ENCODE measurements at regions not wholly inside any gene's neighbourhood (a gene's known extent, or its start where the extent isn't known, plus 50 kb on each side); places are given as distances from the start of the nearest gene placed in this dataset.

DNA sequence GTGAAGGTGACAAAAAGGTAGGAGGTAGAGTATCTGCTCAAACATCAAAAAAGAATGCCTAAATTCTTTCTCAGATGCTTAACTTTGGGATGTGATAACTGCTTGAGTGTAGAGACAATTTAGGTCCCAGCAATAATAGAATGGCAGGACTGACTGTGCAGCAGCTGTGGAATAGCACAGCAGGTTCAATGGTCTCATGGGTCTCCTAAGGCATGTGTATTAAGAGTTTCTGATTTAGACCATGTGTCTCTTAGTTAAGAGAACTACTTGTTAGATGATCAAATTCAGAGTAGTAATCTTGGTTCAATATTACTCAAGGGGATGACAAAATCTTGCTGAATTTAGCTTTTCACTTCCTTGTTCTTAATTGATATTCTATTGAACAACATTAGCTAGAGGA is 72.0 kb downstream of the ALX1 start:
- in situ Hi-C loops (cut with MboI; ENCODE audit: low sequenced_read_pairs), result no loop called here

GRCh38 chr12:85356596-85357385 is 76.8 kb downstream of the ALX1 start:
- in situ Hi-C loops (cut with MboI; ENCODE audit: low sequenced_read_pairs), result no loop called here

- in situ Hi-C loops (cut with MboI; ENCODE audit: low sequenced_read_pairs), result no loop called here
Observed at GRCh38 chr12:85357609-85358008, 77.6 kb downstream of the ALX1 start.

DNA sequence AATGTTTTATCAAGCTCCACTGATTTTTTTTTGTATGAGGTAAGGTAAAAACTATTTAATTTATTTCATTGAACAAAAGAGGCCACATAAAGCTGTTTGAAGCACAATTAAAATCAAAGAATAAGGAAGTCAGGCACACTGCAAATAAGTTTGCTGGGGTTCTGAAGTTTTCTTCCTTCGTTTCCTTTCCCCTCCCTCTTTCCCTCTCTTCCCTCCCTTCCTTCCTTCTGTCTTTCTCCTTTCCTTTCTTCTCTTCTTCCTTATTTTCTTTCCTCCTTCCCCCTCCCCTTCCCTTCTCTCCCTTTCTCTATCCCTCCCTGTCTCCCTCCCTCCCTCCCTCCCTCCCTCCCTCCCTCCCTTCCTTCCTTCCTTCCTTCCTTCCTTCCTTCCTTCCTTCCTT is 78.7 kb downstream of the ALX1 start:
- in situ Hi-C loops (cut with MboI; ENCODE audit: low sequenced_read_pairs), result no loop called here

DNA sequence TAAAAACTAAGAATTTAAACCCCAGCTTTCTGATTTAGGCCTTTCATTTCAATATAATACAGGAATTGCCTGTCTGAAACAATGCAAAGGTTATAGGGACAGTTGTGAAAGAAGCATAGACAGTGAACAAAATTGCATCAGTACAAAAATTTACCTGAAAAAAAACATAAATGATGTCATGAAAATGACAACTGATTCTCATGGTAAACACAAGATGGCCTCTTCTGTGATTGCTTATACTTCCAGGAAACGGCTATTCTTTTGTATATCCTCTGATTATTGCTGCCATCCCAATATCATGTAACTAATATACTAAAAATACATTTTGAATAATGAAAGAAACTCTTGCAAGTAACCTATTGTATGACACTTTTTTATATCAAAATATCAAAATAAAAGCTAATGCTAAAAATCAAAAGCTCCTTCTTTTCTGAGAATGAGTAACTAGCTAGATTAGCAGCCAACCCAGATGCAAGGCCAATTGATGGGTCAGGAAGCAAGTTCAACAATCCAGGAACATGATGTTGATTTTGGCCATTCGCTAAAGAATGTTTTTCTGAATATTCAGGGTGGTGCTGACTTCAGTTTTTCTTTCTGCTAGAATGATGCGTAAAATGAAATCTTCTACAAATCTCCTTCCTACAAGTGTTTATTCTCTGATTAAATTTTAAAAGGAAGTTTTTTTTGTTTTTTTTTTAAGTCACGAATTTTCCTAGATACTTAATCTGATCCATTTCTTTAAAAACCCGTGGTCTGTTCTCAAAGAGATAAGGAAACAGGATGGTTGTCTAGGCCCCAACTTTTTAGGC is 83.6 kb downstream of the ALX1 start:
- in situ Hi-C loops (cut with MboI; ENCODE audit: low sequenced_read_pairs), result no loop called here

DNA sequence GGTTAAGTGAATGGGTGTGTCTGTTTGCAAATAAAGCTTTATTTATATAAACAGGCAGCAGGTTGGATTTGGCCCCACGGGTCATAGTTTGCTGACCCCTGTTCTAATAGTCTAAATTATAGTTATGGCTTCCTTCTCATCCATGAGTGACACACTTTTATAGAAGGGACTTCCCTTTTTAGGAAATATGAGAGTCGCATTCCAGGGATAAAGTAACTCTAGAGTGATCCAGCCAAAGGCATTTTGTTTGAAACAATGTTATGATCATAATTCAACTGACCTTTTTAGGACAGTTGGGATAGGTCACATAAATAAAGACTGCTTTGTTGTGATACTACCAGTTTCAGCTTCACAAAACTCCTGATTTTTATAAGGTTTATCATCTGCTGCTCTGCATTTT is 87.9 kb downstream of the ALX1 start:
- in situ Hi-C loops (cut with MboI; ENCODE audit: low sequenced_read_pairs), result no loop called here

GRCh38 chr12:85369365-85370154 is 89.5 kb downstream of the ALX1 start:
- in situ Hi-C loops (cut with MboI; ENCODE audit: low sequenced_read_pairs), result no loop called here

DNA sequence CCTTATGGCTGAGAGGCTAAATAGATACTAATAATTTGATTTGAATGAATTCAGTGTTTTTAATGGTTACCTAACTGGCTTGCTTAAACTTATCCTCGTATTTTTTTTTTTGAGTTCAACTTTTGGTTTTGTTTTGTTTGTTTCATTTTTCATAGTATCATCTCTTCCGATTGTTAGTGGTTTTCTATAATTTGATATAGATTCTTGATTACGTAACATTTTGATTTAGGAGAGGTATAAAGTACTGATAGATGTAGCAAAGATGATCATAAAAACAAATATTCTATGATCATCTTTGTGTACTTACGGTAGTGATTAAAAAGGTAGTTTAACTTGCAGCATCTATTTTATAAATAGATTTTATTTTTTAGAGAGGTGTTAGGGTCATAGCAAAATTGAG is 93.0 kb downstream of the ALX1 start:
- in situ Hi-C loops (cut with MboI; ENCODE audit: low sequenced_read_pairs), result no loop called here

GRCh38 chr12:85374981-85375380 is 95.0 kb downstream of the ALX1 start:
- in situ Hi-C loops (cut with MboI; ENCODE audit: low sequenced_read_pairs), result no loop called here

- in situ Hi-C loops (cut with MboI; ENCODE audit: low sequenced_read_pairs), result no loop called here
Observed at GRCh38 chr12:85385406-85385805, 105.4 kb downstream of the ALX1 start.

DNA sequence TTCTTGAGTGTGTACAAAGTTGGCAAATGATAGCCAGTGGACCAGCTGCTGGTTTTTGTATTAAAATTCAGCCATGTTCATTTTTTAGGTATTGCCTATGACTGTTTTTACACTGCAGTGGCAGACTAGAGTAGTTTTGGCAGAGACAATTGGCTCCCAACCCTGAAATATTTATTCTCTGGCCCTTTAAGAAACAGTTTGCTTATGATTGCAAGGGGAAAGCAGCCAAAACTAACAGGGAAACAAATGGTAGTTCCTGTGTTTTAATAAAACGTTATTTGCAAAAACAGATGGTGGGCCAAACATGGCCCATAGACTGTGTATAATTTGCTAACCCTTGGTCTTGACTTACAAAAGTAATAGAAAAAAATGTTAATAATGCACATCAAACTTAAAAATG is 110.2 kb downstream of the ALX1 start:
- in situ Hi-C loops (cut with MboI; ENCODE audit: low sequenced_read_pairs), result no loop called here

GRCh38 chr12:85392508-85392907 is 112.5 kb downstream of the ALX1 start:
- in situ Hi-C loops (cut with MboI; ENCODE audit: low sequenced_read_pairs), result no loop called here

DNA sequence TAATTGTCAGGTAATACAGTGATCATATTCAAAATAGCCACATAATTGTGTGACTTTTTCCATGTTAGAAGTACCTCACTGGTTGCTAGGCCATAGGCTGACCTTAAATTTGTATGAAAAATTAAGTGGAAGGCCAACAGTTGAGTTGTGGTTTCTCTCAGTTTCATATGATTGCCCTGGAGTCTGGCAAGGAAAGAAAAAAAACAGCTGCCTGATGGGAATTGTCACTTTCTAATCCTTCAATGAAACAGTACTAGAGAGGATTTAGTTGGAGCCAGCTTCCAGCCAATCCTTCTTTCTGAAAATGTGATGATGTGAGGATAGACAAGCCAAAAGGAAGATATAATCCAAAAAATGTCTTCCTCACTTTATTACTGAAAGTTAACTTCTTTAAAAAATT is 113.6 kb downstream of the ALX1 start:
- in situ Hi-C loops (cut with MboI; ENCODE audit: low sequenced_read_pairs), result no loop called here

DNA sequence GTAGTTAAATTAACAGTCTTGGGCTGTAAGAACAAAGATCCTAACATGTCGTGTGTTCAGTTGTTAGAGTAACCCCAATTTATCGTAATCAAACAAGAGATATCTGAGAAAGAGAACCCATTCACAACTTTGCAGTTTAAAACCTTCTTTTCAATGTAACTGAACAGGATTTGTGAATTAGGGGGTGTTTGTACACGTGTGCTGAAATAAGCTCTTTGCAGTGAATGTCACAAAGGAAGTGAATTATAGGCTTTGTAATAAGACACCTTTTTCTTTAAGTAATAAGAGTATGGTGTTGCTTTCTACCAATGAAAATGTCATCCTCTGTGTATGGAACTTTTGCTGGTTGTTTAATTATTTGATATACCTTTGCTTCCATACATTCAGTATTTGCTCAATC is 114.0 kb downstream of the ALX1 start:
- in situ Hi-C loops (cut with MboI; ENCODE audit: low sequenced_read_pairs), result no loop called here

DNA sequence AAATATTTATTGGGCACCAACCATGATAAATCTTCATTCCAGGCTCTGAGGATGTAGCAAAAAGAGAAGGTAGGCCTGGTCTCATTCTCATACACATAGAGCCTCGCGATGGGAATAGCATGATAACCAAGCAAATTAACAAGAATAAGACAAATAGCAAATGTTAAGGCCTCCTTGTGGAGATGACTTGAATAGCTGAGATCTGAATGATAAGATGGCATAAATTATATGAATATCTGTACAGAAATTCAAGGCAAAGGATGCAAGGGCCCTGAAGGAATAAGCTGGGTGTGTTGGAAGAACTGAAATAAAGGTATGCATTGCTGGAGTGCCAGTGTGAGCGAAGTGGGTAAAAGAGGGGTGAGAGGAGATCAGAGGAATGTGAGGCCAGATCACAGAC is 114.8 kb downstream of the ALX1 start:
- in situ Hi-C loops (cut with MboI; ENCODE audit: low sequenced_read_pairs), result no loop called here

DNA sequence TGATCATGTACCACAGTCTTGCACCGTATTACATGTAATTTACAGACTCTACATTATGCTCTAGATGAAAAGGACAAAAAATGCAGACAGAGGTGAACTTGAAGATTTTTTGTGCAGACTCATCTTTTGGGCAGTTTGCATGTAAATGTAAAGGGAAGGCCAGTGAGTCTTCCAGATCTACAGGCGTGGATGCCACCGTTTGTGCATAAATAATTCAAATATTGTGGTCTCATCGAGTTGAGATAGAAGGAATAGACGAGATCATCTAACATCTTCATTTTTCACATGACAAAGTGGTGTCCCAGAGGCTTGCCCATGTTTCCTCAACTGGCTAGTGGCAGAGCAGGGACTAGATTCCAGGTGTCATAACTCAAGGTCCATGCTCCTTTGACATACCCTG is 125.2 kb downstream of the ALX1 start:
- in situ Hi-C loops (cut with MboI; ENCODE audit: low sequenced_read_pairs), result no loop called here

DNA sequence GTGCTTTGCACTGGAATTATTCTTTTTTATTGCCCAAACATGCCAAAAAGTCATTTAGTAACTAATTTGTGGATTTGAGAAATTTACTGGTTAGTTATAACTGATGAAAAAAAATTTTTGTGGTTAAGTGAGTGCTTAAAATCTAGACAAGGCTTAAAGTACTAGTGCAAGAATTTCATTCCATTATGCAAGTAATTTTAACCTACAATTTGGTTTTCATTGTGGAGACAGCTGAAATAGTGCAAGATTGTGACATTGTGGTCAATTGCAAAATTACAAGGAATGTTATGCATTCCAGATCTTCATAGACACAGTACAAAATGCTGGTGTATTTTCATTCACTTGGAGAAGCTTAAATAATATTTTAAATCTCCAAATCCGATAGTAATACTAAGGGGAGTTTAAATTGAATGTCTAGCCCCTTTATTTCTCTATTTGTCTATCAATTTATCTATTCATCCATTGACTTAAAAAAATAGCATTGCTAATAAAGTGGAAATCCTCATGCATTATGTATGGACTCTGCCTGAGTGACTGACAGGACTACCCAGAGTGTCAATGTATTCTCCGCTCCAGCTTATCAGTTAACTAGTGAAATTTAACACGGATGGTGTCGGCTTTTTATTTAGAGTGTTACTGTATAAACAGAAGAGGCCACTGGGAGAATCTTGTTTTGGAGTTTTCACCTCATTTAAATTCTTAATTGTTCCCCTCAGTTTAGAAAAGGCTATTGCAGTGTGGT is 125.9 kb downstream of the ALX1 start:
- in situ Hi-C loops (cut with MboI; ENCODE audit: low sequenced_read_pairs), result no loop called here

GRCh38 chr12:85413266-85413665 is 133.2 kb downstream of the ALX1 start:
- in situ Hi-C loops (cut with MboI; ENCODE audit: low sequenced_read_pairs), result no loop called here

GRCh38 chr12:85422762-85423161 is 142.7 kb downstream of the ALX1 start:
- in situ Hi-C loops (cut with MboI; ENCODE audit: low sequenced_read_pairs), result no loop called here

GRCh38 chr12:85423947-85424346 is 143.9 kb downstream of the ALX1 start:
- in situ Hi-C loops (cut with MboI; ENCODE audit: low sequenced_read_pairs), result no loop called here
